MM.1S (cell line): ENCODE measurements at regions not wholly inside any gene's neighbourhood (a gene's known extent, or its start where the extent isn't known, plus 50 kb on each side); places are given as distances from the start of the nearest gene placed in this dataset.

Experiments
- DNase-seq: peaks from one replicate; pipeline ENCODE4 v3.0.0-alpha.2; 2015
- H2AFZ ChIP-seq: fragments of 300-600 bp; sonication (generic); 2 replicates; pipeline ENCODE4 v1.6.0; 2016; ENCODE audit warnings: antibody characterized with exemption, low read length
- H3F3A ChIP-seq: fragments of 300-600 bp; sonication (generic); 2 replicates; pipeline ENCODE4 v1.6.1; 2016; ENCODE audit warnings: mild to moderate bottlenecking, antibody characterized with exemption, low read length, moderate library complexity, mixed read lengths; ENCODE audit not compliant: insufficient read depth
- H3K27ac ChIP-seq: fragments of 300-600 bp; sonication (generic); 2 replicates; pipeline ENCODE4 v1.5.1; 2016; ENCODE audit warnings: mild to moderate bottlenecking, low read length
- H3K27me3 ChIP-seq: fragments of 300-600 bp; sonication (generic); replicated peaks from 2 replicates; pipeline ENCODE4 v1.6.0; 2016; ENCODE audit warnings: low read length; ENCODE audit not compliant: insufficient read depth
- H3K36me3 ChIP-seq: fragments of 300-600 bp; sonication (generic); replicated peaks from 2 replicates; pipeline ENCODE4 v1.6.1; 2016; ENCODE audit warnings: mild to moderate bottlenecking, low read length, mixed read lengths; ENCODE audit not compliant: insufficient read depth
- H3K4me1 ChIP-seq: fragments of 300-600 bp; sonication (generic); 2 replicates; pipeline ENCODE4 v1.6.1; 2016; ENCODE audit warnings: low read length, mixed read lengths
- H3K4me2 ChIP-seq: fragments of 300-600 bp; sonication (generic); 2 replicates; pipeline ENCODE4 v1.6.0; 2016; ENCODE audit warnings: low read depth, low read length
- H3K4me3 ChIP-seq: fragments of 300-600 bp; sonication (generic); 2 replicates; pipeline ENCODE4 v1.5.1; 2016; ENCODE audit warnings: low read length, mixed read lengths
- H3K79me2 ChIP-seq: fragments of 300-600 bp; sonication (generic); 2 replicates; pipeline ENCODE4 v1.6.1; 2016; ENCODE audit warnings: mixed run types, low read length, mixed read lengths
- H3K9ac ChIP-seq: fragments of 300-600 bp; sonication (generic); 2 replicates; pipeline ENCODE4 v1.6.1; 2016; ENCODE audit warnings: low read length, mixed read lengths
- H3K9me2 ChIP-seq: fragments of 300-600 bp; sonication (generic); replicated peaks from 2 replicates; pipeline ENCODE4 v1.6.1; 2016; ENCODE audit warnings: mild to moderate bottlenecking, low read length, mixed read lengths; ENCODE audit not compliant: insufficient read depth
- H3K9me3 ChIP-seq: fragments of 300-600 bp; sonication (generic); replicated peaks from 2 replicates; pipeline ENCODE4 v1.6.1; 2016; ENCODE audit warnings: mild to moderate bottlenecking, low read length, mixed read lengths; ENCODE audit not compliant: insufficient read depth
- H4K20me1 ChIP-seq: fragments of 300-600 bp; sonication (generic); 2 replicates; pipeline ENCODE4 v1.6.1; 2016; ENCODE audit warnings: mild to moderate bottlenecking, low read length, moderate library complexity, mixed read lengths; ENCODE audit not compliant: insufficient read depth
- EZH2 ChIP-seq: fragments of 300-600 bp; sonication (generic); optimal IDR thresholded peaks from 2 replicates; pipeline ENCODE3; 2017; ENCODE audit warnings: low read depth, mild to moderate bottlenecking, antibody characterized with exemption, low read length, mixed read lengths
- EZH2phosphoT487 ChIP-seq: fragments of 300-600 bp; sonication (generic); IDR thresholded peaks from 2 replicates; pipeline ENCODE4 v1.6.1; 2018; ENCODE audit warnings: antibody characterized with exemption, low read length
- TF ChIP-seq, protein P1 (sequence below): fragments of 300-600 bp; sonication (generic); IDR thresholded peaks from 2 replicates; pipeline ENCODE4 v1.5.1; 2016; ENCODE audit warnings: antibody characterized with exemption, low read length, mixed read lengths

- no peaks in the 10 kb centered on the region for H3K27me3 ChIP-seq
- H3K4me1 ChIP-seq: no peaks in the 10 kb centered on the region
- no peak for TF ChIP-seq EZH2
- no peak for TF ChIP-seq EZH2phosphoT487
- TF ChIP-seq, protein P1, sequence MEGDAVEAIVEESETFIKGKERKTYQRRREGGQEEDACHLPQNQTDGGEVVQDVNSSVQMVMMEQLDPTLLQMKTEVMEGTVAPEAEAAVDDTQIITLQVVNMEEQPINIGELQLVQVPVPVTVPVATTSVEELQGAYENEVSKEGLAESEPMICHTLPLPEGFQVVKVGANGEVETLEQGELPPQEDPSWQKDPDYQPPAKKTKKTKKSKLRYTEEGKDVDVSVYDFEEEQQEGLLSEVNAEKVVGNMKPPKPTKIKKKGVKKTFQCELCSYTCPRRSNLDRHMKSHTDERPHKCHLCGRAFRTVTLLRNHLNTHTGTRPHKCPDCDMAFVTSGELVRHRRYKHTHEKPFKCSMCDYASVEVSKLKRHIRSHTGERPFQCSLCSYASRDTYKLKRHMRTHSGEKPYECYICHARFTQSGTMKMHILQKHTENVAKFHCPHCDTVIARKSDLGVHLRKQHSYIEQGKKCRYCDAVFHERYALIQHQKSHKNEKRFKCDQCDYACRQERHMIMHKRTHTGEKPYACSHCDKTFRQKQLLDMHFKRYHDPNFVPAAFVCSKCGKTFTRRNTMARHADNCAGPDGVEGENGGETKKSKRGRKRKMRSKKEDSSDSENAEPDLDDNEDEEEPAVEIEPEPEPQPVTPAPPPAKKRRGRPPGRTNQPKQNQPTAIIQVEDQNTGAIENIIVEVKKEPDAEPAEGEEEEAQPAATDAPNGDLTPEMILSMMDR: peak; percentile 28
- no peaks in the 10 kb centered on the region for H4K20me1 ChIP-seq
- no peaks in the 10 kb centered on the region for H3F3A ChIP-seq
- no peak overlapping the region for H3K4me2 ChIP-seq
- H3K9me3 ChIP-seq: no peaks in the 10 kb centered on the region
- H3K79me2 ChIP-seq: no peaks in the 10 kb centered on the region
- no peak for DNase-seq
- no peak overlapping the region for H2AFZ ChIP-seq
- H3K9ac ChIP-seq: no peak overlapping the region
- H3K4me3 ChIP-seq: no peak overlapping the region
- no peaks in the 10 kb centered on the region for H3K9me2 ChIP-seq
- no peak overlapping the region for H3K27ac ChIP-seq
- H3K36me3 ChIP-seq: no peaks in the 10 kb centered on the region
Measured at GRCh38 chr4:100848841-100849240, 331.0 kb upstream of the EMCN start.

DNA sequence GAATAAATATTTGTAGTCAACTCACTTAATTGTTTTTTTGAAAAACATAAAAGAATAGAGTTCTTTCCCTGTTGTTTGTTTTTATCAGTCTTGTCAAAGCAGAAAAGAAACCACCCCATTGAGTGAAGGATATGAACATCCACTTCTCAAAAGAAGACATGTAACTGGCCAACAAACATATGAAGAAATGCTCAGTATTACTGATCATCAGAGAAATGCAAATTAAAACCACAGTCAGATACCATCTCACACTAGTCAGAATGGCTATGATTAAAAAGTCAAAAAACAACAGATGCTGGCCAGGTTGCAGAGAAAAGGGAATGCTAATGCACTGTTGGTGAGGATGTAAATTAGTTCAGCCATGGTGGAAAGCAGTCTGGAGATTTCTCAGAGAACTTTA, 326.1 kb upstream of the EMCN start:
- Histone ChIP-seq H3K9me2 (no peaks in the 10 kb centered on the region), H3K4me1 (no peaks in the 10 kb centered on the region), H3K36me3 (no peaks in the 10 kb centered on the region), H3K27me3 (no peaks in the 10 kb centered on the region), H3F3A (no peaks in the 10 kb centered on the region), H3K79me2 (no peaks in the 10 kb centered on the region), H3K4me2 (no peak overlapping the region), H4K20me1 (no peaks in the 10 kb centered on the region), H2AFZ (no peak overlapping the region), H3K4me3 (no peak overlapping the region), H3K9me3 (no peaks in the 10 kb centered on the region), H3K9ac (no peak overlapping the region), H3K27ac (no peak overlapping the region)
- no peak for TF ChIP-seq EZH2phosphoT487
- TF ChIP-seq, protein P1: no peak
- no peak for TF ChIP-seq EZH2
- no peak for DNase-seq

DNA sequence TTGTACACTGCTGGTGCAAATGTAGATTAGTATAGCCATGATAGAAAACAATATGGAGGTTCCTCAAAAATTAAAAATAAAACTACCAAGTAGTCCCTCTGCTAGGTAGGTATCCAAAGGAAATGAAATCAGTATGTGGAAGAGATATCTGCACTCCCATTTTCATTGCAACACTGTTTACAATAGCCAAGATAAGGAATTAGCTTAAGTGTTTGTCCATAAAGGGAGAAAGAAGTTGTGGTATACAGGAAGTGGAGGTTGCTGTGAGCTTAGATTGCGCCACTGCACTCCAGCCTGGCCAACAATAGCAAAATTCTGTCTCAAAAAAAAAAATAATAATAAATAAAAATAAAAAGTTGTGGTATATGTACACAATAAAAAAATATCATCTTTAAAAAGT, 325.0 kb upstream of the EMCN start:
- Histone ChIP-seq H3K4me2 (no peak overlapping the region), H3K79me2 (no peaks in the 10 kb centered on the region), H3K9me3 (no peaks in the 10 kb centered on the region), H3K36me3 (no peaks in the 10 kb centered on the region), H3K27ac (no peak overlapping the region), H3K9me2 (no peaks in the 10 kb centered on the region), H3K4me1 (no peaks in the 10 kb centered on the region), H3K9ac (no peak overlapping the region), H3K27me3 (no peaks in the 10 kb centered on the region), H2AFZ (no peak overlapping the region), H3F3A (no peaks in the 10 kb centered on the region), H4K20me1 (no peaks in the 10 kb centered on the region), H3K4me3 (no peak overlapping the region)
- no peak for TF ChIP-seq EZH2phosphoT487
- TF ChIP-seq, protein P1: no peak
- TF ChIP-seq EZH2: no peak
- DNase-seq: no peak

GRCh38 chr4:100841911-100842310, 324.1 kb upstream of the EMCN start:
- no peaks in the 10 kb centered on the region for H3K36me3 ChIP-seq
- no peaks in the 10 kb centered on the region for H3K79me2 ChIP-seq
- no peaks in the 10 kb centered on the region for H3K27me3 ChIP-seq
- DNase-seq: no peak
- H3F3A ChIP-seq: no peaks in the 10 kb centered on the region
- TF ChIP-seq EZH2: no peak
- TF ChIP-seq EZH2phosphoT487: no peak
- TF ChIP-seq, protein P1: no peak
- H4K20me1 ChIP-seq: no peaks in the 10 kb centered on the region
- H3K9me2 ChIP-seq: no peaks in the 10 kb centered on the region
- no peak overlapping the region for H3K4me3 ChIP-seq
- H3K4me1 ChIP-seq: no peaks in the 10 kb centered on the region
- H3K4me2 ChIP-seq: no peak overlapping the region
- no peak overlapping the region for H2AFZ ChIP-seq
- H3K27ac ChIP-seq: no peak overlapping the region
- no peak overlapping the region for H3K9ac ChIP-seq
- no peaks in the 10 kb centered on the region for H3K9me3 ChIP-seq
